Panc1 (cell line): ENCODE measurements at regions not wholly inside any gene's neighbourhood (a gene's known extent, or its start where the extent isn't known, plus 50 kb on each side); places are given as distances from the start of the nearest gene placed in this dataset.

Source experiments
- POLR2AphosphoS5 ChIP-seq: IDR thresholded peaks from 2 replicates; pipeline ENCODE4 v1.6.1; 2012; ENCODE audit warnings: mild to moderate bottlenecking, low read depth, low read length, moderate library complexity
- TF ChIP-seq, protein P1 (sequence below): fragments of 450-650 bp; IDR thresholded peaks from 2 replicates; pipeline ENCODE4 v1.5.1; 2017; ENCODE audit warnings: mild to moderate bottlenecking
- TF ChIP-seq, protein P2 (sequence below), 2 experiments: IDR thresholded peaks; 2 replicates each; pipeline ENCODE4 v1.6.1; 2011 to 2012; ENCODE audit warnings: low read depth in 2 of 2, control low read depth in 1 of 2, low read length in 1 of 2, mild to moderate bottlenecking in 1 of 2, moderate library complexity in 1 of 2; ENCODE audit not compliant: insufficient read depth in 1 of 2

DNA sequence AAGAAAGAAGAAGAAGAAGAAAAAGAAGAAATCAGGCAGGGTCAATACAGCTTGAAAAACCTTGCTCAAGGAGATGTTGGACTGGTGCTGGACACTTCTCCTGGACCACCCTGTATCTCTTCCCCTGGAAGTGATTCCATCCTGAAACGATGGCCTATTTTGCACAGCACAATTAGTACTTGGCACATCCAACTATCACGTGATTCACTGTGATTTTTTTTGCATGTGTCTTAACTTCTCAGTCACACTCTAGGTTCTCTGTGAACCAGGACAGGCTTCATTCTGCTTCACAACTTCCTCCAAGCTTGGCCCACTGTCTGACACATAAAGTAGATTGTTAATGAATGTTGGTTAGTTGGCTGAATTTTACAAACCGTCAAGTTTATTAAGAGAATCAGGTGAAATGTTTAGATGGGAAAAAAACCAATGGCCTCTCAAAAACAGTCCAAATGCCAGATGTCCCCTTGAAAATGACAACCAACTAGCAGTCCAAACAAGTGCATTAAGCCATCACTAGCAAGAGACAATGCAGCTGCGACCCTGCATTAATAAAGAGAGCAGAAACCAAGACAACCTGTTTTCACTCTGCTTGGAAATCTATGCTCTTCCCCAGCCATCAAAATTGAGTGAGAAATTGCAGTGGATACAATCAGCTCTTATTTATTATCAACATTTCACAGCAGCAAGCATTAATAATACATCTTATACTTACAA is 300.0 kb upstream of the CHAC2 start:
- TF ChIP-seq POLR2AphosphoS5 = no peak
- TF ChIP-seq, protein P1, sequence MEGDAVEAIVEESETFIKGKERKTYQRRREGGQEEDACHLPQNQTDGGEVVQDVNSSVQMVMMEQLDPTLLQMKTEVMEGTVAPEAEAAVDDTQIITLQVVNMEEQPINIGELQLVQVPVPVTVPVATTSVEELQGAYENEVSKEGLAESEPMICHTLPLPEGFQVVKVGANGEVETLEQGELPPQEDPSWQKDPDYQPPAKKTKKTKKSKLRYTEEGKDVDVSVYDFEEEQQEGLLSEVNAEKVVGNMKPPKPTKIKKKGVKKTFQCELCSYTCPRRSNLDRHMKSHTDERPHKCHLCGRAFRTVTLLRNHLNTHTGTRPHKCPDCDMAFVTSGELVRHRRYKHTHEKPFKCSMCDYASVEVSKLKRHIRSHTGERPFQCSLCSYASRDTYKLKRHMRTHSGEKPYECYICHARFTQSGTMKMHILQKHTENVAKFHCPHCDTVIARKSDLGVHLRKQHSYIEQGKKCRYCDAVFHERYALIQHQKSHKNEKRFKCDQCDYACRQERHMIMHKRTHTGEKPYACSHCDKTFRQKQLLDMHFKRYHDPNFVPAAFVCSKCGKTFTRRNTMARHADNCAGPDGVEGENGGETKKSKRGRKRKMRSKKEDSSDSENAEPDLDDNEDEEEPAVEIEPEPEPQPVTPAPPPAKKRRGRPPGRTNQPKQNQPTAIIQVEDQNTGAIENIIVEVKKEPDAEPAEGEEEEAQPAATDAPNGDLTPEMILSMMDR = no peak
- TF ChIP-seq, protein P2, sequence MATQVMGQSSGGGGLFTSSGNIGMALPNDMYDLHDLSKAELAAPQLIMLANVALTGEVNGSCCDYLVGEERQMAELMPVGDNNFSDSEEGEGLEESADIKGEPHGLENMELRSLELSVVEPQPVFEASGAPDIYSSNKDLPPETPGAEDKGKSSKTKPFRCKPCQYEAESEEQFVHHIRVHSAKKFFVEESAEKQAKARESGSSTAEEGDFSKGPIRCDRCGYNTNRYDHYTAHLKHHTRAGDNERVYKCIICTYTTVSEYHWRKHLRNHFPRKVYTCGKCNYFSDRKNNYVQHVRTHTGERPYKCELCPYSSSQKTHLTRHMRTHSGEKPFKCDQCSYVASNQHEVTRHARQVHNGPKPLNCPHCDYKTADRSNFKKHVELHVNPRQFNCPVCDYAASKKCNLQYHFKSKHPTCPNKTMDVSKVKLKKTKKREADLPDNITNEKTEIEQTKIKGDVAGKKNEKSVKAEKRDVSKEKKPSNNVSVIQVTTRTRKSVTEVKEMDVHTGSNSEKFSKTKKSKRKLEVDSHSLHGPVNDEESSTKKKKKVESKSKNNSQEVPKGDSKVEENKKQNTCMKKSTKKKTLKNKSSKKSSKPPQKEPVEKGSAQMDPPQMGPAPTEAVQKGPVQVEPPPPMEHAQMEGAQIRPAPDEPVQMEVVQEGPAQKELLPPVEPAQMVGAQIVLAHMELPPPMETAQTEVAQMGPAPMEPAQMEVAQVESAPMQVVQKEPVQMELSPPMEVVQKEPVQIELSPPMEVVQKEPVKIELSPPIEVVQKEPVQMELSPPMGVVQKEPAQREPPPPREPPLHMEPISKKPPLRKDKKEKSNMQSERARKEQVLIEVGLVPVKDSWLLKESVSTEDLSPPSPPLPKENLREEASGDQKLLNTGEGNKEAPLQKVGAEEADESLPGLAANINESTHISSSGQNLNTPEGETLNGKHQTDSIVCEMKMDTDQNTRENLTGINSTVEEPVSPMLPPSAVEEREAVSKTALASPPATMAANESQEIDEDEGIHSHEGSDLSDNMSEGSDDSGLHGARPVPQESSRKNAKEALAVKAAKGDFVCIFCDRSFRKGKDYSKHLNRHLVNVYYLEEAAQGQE (IDR thresholded peaks at IDR 0.05; ENCODE audit: insufficient read depth in 1 of 2, low read depth in 2 of 2, low read length in 1 of 2) = no peak
